Stomach (tissue), 8 donors: ENCODE measurements at regions not wholly inside any gene's neighbourhood (a gene's known extent, or its start where the extent isn't known, plus 50 kb on each side); places are given as distances from the start of the nearest gene placed in this dataset.
A peak's percentile ranks its signal among the peaks of the same experiment; 100 is the strongest.

Experiments used
- DNase-seq, 2 donors: peaks; one replicate each; pipeline versions ENCODE4 v3.0.0 to v3.0.0-alpha.2; 2013 to 2019
- H3K27ac ChIP-seq, 5 donors: fragments of 200-600 bp in 4 of 5; sonication (generic) in 4 of 5; one replicate each; pipeline ENCODE4 v1.5.1; 2013 to 2019; ENCODE audit warnings: mild to moderate bottlenecking in 1 of 5, moderate library complexity in 1 of 5
- H3K27me3 ChIP-seq, 3 donors: fragments of 200-600 bp; sonication (generic); one replicate each; pipeline ENCODE4 v1.5.1; 2017 to 2019; ENCODE audit warnings: mixed run types in 1 of 3
- H3K36me3 ChIP-seq, 4 donors: fragments of 200-600 bp; sonication (generic); 1 replicate in 3 of 4; 2 replicates in 1 of 4; pipeline ENCODE4 v1.5.1; 2016 to 2019
- H3K4me1 ChIP-seq, 4 donors: fragments of 200-600 bp; sonication (generic); one replicate each; pipeline ENCODE4 v1.5.1; 2016 to 2019
- H3K4me3 ChIP-seq, 4 donors: fragments of 200-600 bp; sonication (generic) in 3 of 4; one replicate each; pipeline ENCODE4 v1.5.1; 2016 to 2019; ENCODE audit warnings: mild to moderate bottlenecking in 1 of 4
- H3K9me3 ChIP-seq, 4 donors: fragments of 200-600 bp; sonication (generic); one replicate each; pipeline ENCODE4 v1.5.1; 2016 to 2019
- CTCF ChIP-seq, 7 experiments: fragments of 450-650 bp in 4 of 7; fragments of 200-600 bp in 3 of 7; sonication (generic) in 3 of 7; IDR thresholded peaks; one replicate each; pipeline ENCODE4 v1.5.1; 2016 to 2019; ENCODE audit warnings: antibody characterized with exemption in 7 of 7, control low read depth in 2 of 7, mild to moderate bottlenecking in 1 of 7
- EP300 ChIP-seq: sonication (generic); formaldehyde crosslinking; IDR thresholded peaks from one replicate; pipeline ENCODE4 v1.6.1; 2017; ENCODE audit warnings: antibody characterized with exemption
- POLR2A ChIP-seq, 4 donors: fragments of 450-650 bp; IDR thresholded peaks; one replicate each; pipeline ENCODE4 v1.6.1; 2016; ENCODE audit warnings: antibody characterized with exemption in 4 of 4, control low read depth in 2 of 4, mild to moderate bottlenecking in 1 of 4, moderate library complexity in 1 of 4
- POLR2AphosphoS5 ChIP-seq, 3 donors: sonication (generic); formaldehyde crosslinking; IDR thresholded peaks; one replicate each; pipeline ENCODE4 v1.6.1; 2016; ENCODE audit warnings: antibody characterized with exemption in 3 of 3
- WGBS, 5 donors: extraction: QIAGEN DNeasy Blood & Tissue Kit in 3 of 5; methylation state at CpG; one replicate each; pipeline versions ENCODE4 v1.1.5 to v1.1.7; 2013 to 2018; 5-methylcytosine and 5-hydroxymethylcytosine counted together
- intact Hi-C: fragments of 100-400 bp; cut with DNase I; formaldehyde crosslinking; loops from one replicate; pipeline ENCODE4 v1.15.1; 2023; ENCODE audit warnings: low total_unique reads
- donor health status: healthy with polysubstance abuse.
- donor health status: Bipolar disorder and iron deficiency.
- donor health status: healthy.

- Histone ChIP-seq H3K4me1 (no peaks in the 10 kb centered on the region), H3K27ac (no peak overlapping the region), H3K9me3 (no peaks in the 10 kb centered on the region), H3K4me3 (no peak overlapping the region), H3K36me3 (no peaks in the 10 kb centered on the region), H3K27me3 (peaks cover 0 to 6% (median 0%) of the 10 kb centered on the region in 3 donors)
- WGBS, 5 donors: 86 to 100% (median 100%) methylated on average over 1 of the region's 1 CpG
- intact Hi-C loops: no loop called here
- no peak for DNase-seq
- TF ChIP-seq POLR2AphosphoS5 (IDR thresholded peaks at IDR 0.05) (no peak), EP300 (no peak), POLR2A (IDR thresholded peaks at IDR 0.05) (no peak), CTCF (IDR thresholded peaks at IDR 0.05) (no peak)
These were observed 128.4 kb upstream of the AP1S2 start for GRCh38 chrX:15983034-15983433.

- 43 to 62% (median 51%) methylated on average over 3 of the region's 3 CpGs for WGBS, 5 donors
- no peak overlapping the region for H3K4me3 ChIP-seq
- TF ChIP-seq POLR2A (IDR thresholded peaks at IDR 0.05) (no peak), EP300 (no peak), CTCF (IDR thresholded peaks at IDR 0.05) (no peak), POLR2AphosphoS5 (IDR thresholded peaks at IDR 0.05) (no peak)
These were observed 123.0 kb upstream of the AP1S2 start for GRCh38 chrX:15977644-15978043.

GRCh38 chrX:15976396-15976795, 121.8 kb upstream of the AP1S2 start:
- H3K27ac ChIP-seq: no peak overlapping the region
- TF ChIP-seq CTCF (IDR thresholded peaks at IDR 0.05) (no peak), POLR2AphosphoS5 (IDR thresholded peaks at IDR 0.05) (no peak)
- no peaks in the 10 kb centered on the region for H3K36me3 ChIP-seq
- H3K27me3 ChIP-seq: peaks cover 0 to under 1% (median 0%) of the 10 kb centered on the region in 3 donors
- no peak for DNase-seq
- no peaks in the 10 kb centered on the region for H3K9me3 ChIP-seq
- intact Hi-C loops: no loop called here
- no peaks in the 10 kb centered on the region for H3K4me1 ChIP-seq
- WGBS, 5 donors: 63 to 93% (median 89%) methylated on average over 1 of the region's 1 CpG
- no peak overlapping the region for H3K4me3 ChIP-seq

More at GRCh38 chrX:15977644-15978043, 123.0 kb upstream of the AP1S2 start:
- DNase-seq: no peak
- Histone ChIP-seq H3K9me3 (no peaks in the 10 kb centered on the region), H3K4me1 (no peaks in the 10 kb centered on the region), H3K36me3 (no peaks in the 10 kb centered on the region), H3K27me3 (peaks cover 0 to 6% (median 0%) of the 10 kb centered on the region in 3 donors), H3K27ac (no peak overlapping the region)
- intact Hi-C loops: no loop called here

GRCh38 chrX:15973946-15974345, 119.3 kb upstream of the AP1S2 start:
- H3K27me3 ChIP-seq: no peaks in the 10 kb centered on the region
- no peaks in the 10 kb centered on the region for H3K9me3 ChIP-seq
- WGBS, 5 donors: 52 to 71% (median 64%) methylated on average over 3 of the region's 3 CpGs
- H3K4me3 ChIP-seq: no peak overlapping the region
- DNase-seq: peak in 1 of 2 donors; percentile 3
- no peak overlapping the region for H3K27ac ChIP-seq
- H3K36me3 ChIP-seq: no peaks in the 10 kb centered on the region
- TF ChIP-seq EP300: no peak
- no peak for TF ChIP-seq POLR2A (IDR thresholded peaks at IDR 0.05)
- no peak for TF ChIP-seq CTCF (IDR thresholded peaks at IDR 0.05)
- no peak for TF ChIP-seq POLR2AphosphoS5 (IDR thresholded peaks at IDR 0.05)
- no peaks in the 10 kb centered on the region for H3K4me1 ChIP-seq
- intact Hi-C loops: no loop called here
